ENCODE measurements at regions not wholly inside any gene's neighbourhood (a gene's known extent, or its start where the extent isn't known, plus 50 kb on each side); places are given as distances from the start of the nearest gene placed in this dataset.

DNA sequence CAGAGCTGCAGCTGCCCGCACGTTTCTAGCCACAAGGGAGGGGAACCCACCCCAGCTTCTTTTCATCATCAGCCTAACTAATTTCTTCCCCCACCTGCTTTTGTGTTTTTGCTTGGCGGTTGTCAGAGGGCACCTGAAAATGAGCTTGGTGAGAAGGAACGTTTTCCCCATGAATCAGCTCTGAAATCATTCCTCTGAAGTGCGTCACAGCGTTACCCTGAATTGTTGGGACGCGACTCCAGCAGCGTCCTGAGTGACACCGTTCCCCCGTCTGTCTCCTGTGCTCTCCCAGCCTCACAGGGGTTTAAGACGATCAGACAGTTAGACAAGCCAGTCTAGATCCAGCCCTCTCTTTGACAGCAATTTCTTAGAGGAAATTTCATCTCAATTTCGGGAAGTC lies 722.9 kb upstream of the EEF2KMT start:
- TF ChIP-seq, protein P1, sequence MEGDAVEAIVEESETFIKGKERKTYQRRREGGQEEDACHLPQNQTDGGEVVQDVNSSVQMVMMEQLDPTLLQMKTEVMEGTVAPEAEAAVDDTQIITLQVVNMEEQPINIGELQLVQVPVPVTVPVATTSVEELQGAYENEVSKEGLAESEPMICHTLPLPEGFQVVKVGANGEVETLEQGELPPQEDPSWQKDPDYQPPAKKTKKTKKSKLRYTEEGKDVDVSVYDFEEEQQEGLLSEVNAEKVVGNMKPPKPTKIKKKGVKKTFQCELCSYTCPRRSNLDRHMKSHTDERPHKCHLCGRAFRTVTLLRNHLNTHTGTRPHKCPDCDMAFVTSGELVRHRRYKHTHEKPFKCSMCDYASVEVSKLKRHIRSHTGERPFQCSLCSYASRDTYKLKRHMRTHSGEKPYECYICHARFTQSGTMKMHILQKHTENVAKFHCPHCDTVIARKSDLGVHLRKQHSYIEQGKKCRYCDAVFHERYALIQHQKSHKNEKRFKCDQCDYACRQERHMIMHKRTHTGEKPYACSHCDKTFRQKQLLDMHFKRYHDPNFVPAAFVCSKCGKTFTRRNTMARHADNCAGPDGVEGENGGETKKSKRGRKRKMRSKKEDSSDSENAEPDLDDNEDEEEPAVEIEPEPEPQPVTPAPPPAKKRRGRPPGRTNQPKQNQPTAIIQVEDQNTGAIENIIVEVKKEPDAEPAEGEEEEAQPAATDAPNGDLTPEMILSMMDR (optimal IDR thresholded peaks at IDR 0.05 in 1 of 3, IDR thresholded peaks at IDR 0.05 in 1 of 3, conservative IDR thresholded peaks at IDR 0.05 in 1 of 3; ENCODE audit: extremely low read depth in 1 of 3, insufficient read depth in 2 of 3, low read length in 3 of 3): no peak
- TF ChIP-seq EZH2 (IDR thresholded peaks at IDR 0.05; ENCODE audit: low read length): no peak

Data from keratinocyte (primary cell).